ENCODE measurements at regions not wholly inside any gene's neighbourhood (a gene's known extent, or its start where the extent isn't known, plus 50 kb on each side); places are given as distances from the start of the nearest gene placed in this dataset.

- no peak for TF ChIP-seq CTCF (IDR thresholded peaks at IDR 0.05; ENCODE audit: poor library complexity)
- TF ChIP-seq EZH2phosphoT487 (IDR thresholded peaks at IDR 0.05; ENCODE audit: low read depth, severe bottlenecking, unreplicated experiment): no peak
These were observed 75.0 kb upstream of the NIPBL start for GRCh38 chr5:36801523-36801922.
